LNCaP clone FGC (cell line): ENCODE measurements at regions not wholly inside any gene's neighbourhood (a gene's known extent, or its start where the extent isn't known, plus 50 kb on each side); places are given as distances from the start of the nearest gene placed in this dataset.
A peak's percentile ranks its signal among the peaks of the same experiment; 100 is the strongest.

Source experiments
- DNase-seq: peaks from one replicate; pipeline ENCODE4 v3.0.0-alpha.2; 2011; ENCODE audit warnings: low read depth
- H3K4me3 ChIP-seq: 2 replicates; pipeline ENCODE4 v1.5.1; 2011; ENCODE audit warnings: mild to moderate bottlenecking, low read depth, low read length, control low read depth
- CTCF ChIP-seq: IDR thresholded peaks from 2 replicates; pipeline ENCODE4 v1.5.1; 2012; ENCODE audit warnings: mild to moderate bottlenecking; ENCODE audit not compliant: control insufficient read depth, insufficient read depth; ENCODE audit errors: extremely low read depth

DNA sequence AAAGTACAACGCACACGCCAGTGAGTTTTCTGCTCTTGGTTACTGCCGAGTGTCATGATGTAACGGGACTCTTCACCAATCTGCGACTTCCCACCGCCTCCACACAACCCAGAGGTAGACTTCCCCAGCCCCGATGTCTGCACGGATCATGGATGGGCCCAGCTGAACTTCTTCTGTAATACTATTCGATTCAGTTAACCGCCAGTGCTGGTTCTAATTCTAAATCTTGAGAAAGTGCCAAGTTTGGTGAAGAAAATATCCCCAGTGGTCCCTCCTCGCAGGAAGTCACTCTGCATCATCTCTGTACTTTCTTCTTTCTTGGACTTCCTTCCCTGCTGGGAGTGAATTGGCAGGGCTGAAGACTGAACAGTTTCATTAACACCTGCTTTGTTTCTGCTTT, 77.6 kb upstream of the SLC35F4 start:
- no peak for DNase-seq
- no peak overlapping the region for H3K4me3 ChIP-seq
- TF ChIP-seq CTCF, result no peak

- TF ChIP-seq CTCF, result no peak
- H3K4me3 ChIP-seq, result no peak overlapping the region
- no peak for DNase-seq
These were observed 77.1 kb upstream of the SLC35F4 start for GRCh38 chr14:57943038-57943437.

DNA sequence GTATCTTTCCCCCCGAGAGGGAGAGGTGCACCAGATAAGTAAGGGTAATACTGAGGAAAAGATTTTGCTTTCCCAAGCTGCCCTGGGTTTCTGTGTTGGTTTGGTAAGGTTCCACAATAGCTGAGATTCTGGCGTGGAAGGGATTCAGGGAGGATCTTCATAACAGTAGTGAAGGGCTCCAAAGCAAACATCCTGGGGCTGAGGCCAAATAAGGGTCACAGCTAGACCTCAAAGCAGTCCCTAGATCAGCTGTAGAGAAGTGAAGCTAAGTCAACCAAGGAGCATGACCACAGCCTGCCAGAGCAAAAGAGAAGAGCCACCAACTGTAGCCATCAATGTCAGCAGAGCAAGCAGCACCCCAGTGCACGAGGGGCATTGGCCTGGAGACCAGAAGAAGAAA, 73.2 kb upstream of the SLC35F4 start:
- no peak overlapping the region for H3K4me3 ChIP-seq
- TF ChIP-seq CTCF, result no peak
- no peak for DNase-seq

- no peak overlapping the region for H3K4me3 ChIP-seq
- DNase-seq, result no peak
- TF ChIP-seq CTCF, result no peak
These were observed 72.6 kb upstream of the SLC35F4 start for GRCh38 chr14:57938533-57938932.

DNA sequence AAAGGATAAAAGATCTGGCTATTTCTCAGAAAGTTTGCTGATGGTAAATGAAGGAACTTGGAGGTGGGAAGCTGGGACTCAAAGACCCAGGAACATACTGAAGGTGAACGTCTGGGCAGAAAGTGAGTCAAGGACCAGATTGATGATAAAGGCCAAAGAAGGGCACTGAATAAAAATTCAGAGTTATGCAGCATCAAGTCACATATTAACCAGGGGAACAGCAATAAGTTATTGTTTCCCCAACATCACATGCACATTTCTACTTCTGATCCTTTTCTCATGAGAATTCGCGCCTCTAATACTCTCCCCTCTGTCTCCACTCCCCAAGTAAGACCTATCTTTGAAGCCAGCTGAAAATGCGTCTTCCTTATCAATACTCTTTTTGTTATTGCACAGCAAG, 71.8 kb upstream of the SLC35F4 start:
- no peak for DNase-seq
- H3K4me3 ChIP-seq, result no peak overlapping the region
- no peak for TF ChIP-seq CTCF

GRCh38 chr14:57933349-57933748, 67.5 kb upstream of the SLC35F4 start:
- DNase-seq, result peak; percentile 14
- no peak overlapping the region for H3K4me3 ChIP-seq
- no peak for TF ChIP-seq CTCF

GRCh38 chr14:57930241-57930975, 64.5 kb upstream of the SLC35F4 start:
- TF ChIP-seq CTCF, result no peak
- DNase-seq, result no peak
- H3K4me3 ChIP-seq, result no peak overlapping the region
